GM23338 (cell line): ENCODE measurements at regions not wholly inside any gene's neighbourhood (a gene's known extent, or its start where the extent isn't known, plus 50 kb on each side); places are given as distances from the start of the nearest gene placed in this dataset.
"Not testable (repeated sequence)": the region's sequence is repeated elsewhere in the genome, so short reads cannot be mapped to it uniquely, and the experiment has no call there.

ENCODE experiments used
- CTCF ChIP-seq, 2 experiments: fragments of 200-600 bp in 1 of 2; sonication (generic) in 1 of 2; conservative IDR thresholded peaks; 2 replicates each; pipeline versions ENCODE4 v1.5.1 to v1.6.1; 2016 to 2017; ENCODE audit warnings: antibody characterized with exemption in 2 of 2, low read depth in 2 of 2, mild to moderate bottlenecking in 2 of 2, moderate library complexity in 1 of 2
- EZH2 ChIP-seq: fragments of 200-600 bp; sonication (generic); IDR thresholded peaks from one replicate; pipeline ENCODE4 v1.8.0; 2017; ENCODE audit warnings: antibody characterized with exemption, mild to moderate bottlenecking, low read depth; ENCODE audit not compliant: unreplicated experiment
- POLR2AphosphoS5 ChIP-seq: IDR thresholded peaks from 2 replicates; pipeline ENCODE4 v1.6.1; 2016; ENCODE audit warnings: antibody characterized with exemption, low read depth
- ZNF331 ChIP-seq: fragments of 250-450 bp; sonication (Bioruptor Pico); IDR thresholded peaks from 2 replicates; pipeline ENCODE4 v1.5.0; 2020; ENCODE audit warnings: low read depth, mild to moderate bottlenecking, moderate library complexity
- TF ChIP-seq, protein P1 (sequence below): IDR thresholded peaks from one replicate; pipeline ENCODE4 v1.6.1; 2018; ENCODE audit warnings: antibody characterized with exemption; ENCODE audit not compliant: unreplicated experiment

GRCh38 chr12:58677833-58678232 is 242.5 kb downstream of the LRIG3 start:
- TF ChIP-seq POLR2AphosphoS5; CTCF (conservative IDR thresholded peaks at IDR 0.05; ENCODE audit: low read depth in 2 of 2); EZH2; ZNF331 (CRISPR knock-in tag): not testable (repeated sequence)
- TF ChIP-seq, protein P1, sequence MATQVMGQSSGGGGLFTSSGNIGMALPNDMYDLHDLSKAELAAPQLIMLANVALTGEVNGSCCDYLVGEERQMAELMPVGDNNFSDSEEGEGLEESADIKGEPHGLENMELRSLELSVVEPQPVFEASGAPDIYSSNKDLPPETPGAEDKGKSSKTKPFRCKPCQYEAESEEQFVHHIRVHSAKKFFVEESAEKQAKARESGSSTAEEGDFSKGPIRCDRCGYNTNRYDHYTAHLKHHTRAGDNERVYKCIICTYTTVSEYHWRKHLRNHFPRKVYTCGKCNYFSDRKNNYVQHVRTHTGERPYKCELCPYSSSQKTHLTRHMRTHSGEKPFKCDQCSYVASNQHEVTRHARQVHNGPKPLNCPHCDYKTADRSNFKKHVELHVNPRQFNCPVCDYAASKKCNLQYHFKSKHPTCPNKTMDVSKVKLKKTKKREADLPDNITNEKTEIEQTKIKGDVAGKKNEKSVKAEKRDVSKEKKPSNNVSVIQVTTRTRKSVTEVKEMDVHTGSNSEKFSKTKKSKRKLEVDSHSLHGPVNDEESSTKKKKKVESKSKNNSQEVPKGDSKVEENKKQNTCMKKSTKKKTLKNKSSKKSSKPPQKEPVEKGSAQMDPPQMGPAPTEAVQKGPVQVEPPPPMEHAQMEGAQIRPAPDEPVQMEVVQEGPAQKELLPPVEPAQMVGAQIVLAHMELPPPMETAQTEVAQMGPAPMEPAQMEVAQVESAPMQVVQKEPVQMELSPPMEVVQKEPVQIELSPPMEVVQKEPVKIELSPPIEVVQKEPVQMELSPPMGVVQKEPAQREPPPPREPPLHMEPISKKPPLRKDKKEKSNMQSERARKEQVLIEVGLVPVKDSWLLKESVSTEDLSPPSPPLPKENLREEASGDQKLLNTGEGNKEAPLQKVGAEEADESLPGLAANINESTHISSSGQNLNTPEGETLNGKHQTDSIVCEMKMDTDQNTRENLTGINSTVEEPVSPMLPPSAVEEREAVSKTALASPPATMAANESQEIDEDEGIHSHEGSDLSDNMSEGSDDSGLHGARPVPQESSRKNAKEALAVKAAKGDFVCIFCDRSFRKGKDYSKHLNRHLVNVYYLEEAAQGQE = not testable (repeated sequence)
